Stimulated activated CD8-positive, alpha-beta memory T cell treated with anti-CD3 and anti-CD28 coated beads, Interleukin-4, amount 100 ng/mL, for 4 hours (primary cell): ENCODE measurements at regions not wholly inside any gene's neighbourhood (a gene's known extent, or its start where the extent isn't known, plus 50 kb on each side); places are given as distances from the start of the nearest gene placed in this dataset.
"Not testable (repeated sequence)": the region's sequence is repeated elsewhere in the genome, so short reads cannot be mapped to it uniquely, and the experiment has no call there.

Experiments
- DNase-seq, 2 donors: peaks; one replicate each; pipeline ENCODE4 v3.0.0-alpha.2; 2020; ENCODE audit warnings: low read depth in 2 of 2, low spot score in 1 of 2

DNA sequence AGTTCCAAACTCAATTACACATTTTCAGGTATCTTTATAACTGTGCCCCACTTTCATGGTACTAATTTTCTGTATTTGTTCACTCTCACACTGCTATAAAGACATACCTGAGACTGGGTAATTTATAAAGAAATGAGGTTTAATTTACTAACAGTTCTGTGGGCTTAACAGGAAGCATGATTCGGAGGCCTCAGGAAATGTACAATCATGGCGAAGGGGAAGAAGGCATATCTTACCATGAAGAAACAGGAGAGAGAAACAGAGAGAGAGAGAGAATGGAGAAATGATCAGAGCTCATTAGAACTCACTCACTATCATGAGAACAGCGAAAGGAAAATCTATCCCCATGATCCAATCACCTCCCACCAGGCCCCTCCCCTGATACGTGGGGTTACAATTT, 874.1 kb upstream of the B3GALT2 start:
- no peak for DNase-seq

DNA sequence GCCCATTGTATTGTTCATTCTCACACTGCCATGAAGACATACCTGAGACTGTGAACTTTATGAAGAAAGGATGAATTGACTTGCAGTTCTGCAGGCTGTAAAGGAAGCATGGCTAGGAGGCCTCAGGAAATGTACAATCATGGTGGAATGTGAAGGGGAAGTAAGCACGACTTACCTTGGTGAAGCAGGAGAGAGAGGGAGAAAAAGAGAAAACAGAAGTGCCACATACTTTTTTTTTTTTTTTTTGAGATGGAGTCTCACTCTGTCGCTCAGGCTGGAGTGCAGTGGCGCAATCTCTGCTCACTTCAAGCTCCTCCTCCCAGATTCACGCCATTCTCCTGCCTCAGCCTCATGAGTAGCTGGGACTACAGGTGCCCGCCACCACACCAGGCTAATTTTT, 871.9 kb upstream of the B3GALT2 start:
- DNase-seq, result not testable (repeated sequence)

DNA sequence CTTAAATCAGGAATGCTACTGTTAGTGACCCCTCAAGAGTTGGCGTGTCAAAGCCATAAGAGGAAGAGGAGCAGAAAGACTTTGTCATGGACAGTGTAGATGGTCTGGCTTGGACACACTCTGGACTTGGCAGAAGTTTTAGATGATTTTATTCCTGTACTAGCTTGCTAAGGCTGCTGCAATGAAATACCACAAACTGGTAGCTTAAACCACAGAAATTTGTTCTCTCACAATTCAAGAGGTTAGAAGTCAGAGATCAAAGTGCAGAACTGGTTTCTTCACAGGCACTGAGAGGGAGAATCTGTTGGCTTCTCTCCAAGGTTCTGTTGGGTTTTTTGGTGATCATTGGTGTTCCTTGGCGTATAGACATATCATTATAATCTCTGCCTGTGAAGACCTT, 869.8 kb upstream of the B3GALT2 start:
- no peak for DNase-seq

DNA sequence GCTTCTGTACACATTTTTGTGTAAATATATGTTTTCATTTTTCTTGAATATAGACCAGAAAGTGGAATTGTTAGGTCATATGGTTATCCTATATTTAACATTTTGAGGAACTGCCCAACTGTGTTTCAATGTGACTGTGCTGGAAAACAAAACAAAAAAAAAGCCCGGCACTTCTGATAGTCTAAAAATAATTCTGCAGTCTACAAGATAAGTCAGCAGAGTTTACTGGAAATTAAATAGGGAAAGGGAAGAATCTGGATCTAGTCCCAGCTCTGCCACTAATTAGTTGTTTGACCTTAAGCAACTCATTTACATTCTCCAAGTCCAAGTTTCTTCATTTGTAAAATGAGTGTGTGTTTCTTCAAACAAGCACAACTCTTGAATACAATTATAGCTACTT, 869.1 kb upstream of the B3GALT2 start:
- no peak for DNase-seq

- DNase-seq, result no peak
Observed at GRCh38 chr1:194052514-194053338, 866.3 kb upstream of the B3GALT2 start.

GRCh38 chr1:194047921-194048320, 861.5 kb upstream of the B3GALT2 start:
- DNase-seq, result no peak

DNA sequence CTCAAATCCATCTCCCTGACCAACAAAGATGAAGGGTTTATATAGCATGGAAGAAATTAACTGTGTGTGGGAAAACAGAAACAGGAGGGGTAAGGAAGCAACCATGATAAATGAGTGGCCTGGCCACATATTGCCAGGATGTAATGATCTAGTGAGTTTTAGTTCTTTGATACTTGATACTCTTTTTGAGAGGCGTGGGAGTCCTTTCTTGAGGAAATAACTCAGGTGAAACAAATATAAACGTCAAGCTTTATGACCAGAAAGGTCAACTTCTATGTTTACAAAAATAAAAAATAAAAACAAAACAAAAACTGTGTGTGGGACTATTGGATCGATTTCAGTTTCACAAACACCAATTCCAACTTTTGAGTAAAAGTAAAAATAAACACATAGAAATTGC, 860.8 kb upstream of the B3GALT2 start:
- DNase-seq, result no peak

- DNase-seq, result no peak
Observed at GRCh38 chr1:194045416-194045815, 859.0 kb upstream of the B3GALT2 start.

DNA sequence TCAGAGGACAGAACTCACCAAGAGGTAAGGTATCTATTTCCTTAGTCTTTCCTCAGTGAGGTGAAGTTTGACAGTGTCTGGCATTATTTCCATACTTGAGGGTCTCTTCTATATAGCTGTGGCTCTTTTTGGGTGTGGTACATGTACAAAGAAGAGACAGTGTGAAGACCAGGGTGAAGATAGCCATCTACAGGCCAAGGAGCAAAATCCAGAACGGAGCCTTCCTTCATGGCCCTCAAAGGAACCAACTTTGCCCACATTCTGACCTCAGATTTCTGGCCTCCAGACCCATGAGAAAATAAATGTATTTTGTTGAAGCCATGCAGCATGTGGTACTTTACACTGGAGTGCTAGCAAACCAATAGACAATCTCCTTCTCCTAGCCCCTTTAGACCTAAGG, 858.5 kb upstream of the B3GALT2 start:
- no peak for DNase-seq

DNA sequence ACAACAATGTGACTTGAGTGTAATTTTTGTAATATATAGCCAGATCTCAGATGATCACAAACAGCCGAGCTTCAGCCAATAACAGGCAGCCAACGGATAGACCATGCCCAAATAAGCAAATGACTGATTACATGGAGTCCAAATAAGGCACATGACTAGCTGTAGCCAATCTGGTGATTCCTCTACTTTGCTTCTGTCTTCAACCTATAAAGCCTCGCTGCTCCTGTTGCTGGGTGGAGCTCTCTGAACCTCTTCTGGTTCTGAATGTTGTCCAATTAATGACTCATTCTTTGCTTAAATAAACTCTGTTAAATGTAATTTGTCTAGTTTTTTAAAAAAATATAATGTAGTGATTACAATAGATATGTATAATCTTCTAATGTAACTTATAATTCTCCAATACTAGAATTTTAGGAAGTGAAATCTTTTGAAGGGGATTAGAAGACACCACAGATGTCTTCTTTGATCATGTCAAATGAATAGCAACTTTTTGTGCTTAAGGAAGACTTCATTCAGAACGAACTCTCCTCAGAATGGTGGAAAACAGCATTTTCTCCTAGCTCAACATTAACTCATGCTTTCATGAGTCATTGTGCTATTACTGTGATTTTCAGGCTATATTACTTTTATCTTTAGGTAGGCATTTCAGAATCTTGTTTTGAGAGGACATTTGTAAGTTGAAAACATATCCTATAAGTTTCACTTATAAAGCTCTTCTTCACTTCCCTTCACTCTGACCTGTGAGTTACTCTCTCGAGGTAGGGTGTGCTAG, 857.8 kb upstream of the B3GALT2 start:
- no peak for DNase-seq

- DNase-seq, result no peak
Observed at GRCh38 chr1:194042736-194043135, 856.3 kb upstream of the B3GALT2 start.

- no peak for DNase-seq
Observed at GRCh38 chr1:194040496-194040895, 854.1 kb upstream of the B3GALT2 start.

DNA sequence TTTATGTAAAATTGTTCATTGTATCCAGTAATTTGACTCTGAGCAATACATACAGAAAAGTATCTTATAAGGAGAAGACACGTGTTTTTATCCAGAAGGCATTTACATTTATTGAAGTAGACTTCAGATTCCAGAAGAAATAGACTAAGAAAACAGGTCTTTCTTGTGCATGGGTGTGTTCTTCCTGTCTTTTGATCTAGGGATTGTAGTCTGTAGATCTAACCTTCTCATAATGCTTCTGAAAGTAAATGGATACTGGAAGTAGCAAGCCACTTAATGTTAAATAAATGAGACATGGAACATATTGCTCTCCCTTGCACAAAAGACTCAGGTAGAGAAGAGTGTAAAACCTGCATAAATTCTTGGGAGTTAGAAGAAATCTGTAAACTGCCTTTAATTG, 853.2 kb upstream of the B3GALT2 start:
- no peak for DNase-seq

DNA sequence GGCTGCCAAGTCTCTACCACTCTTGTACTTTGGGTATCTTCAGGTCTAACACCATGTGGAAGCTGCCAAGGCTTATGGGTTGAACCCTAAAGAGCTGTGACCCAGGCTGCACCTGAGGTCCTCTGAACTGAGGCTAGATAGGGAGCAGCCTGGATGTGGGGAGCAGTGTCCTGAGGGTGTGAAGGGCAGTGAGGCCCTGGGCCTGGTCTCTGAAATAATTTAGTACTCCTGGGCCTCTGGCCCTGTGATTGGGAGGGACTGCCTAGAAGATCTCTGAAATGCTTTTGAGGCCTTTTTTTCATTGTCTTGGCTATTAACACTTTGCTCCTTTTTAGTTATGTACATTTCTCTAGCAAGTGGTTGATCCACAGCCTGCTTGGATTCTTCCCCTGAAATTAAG, 847.2 kb upstream of the B3GALT2 start:
- no peak for DNase-seq

DNA sequence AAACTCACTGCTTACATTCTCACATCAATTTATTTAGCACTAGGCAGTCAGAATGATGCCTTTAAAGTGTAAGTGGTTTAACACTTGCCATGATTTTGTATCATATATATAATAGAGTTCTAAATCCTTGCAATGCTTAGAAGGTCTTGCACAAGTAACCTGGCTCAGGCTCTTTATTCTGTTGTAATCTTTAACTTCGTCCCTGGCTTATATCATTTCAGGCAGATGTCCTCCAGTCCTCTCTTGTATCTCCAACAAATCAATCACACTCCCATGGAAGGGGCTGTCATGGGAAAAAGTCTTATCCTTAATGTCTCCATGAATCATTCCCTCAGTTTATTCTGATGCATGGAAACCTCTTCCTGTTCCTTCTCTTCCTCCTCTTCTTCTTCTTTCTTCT, 841.6 kb upstream of the B3GALT2 start:
- no peak for DNase-seq

GRCh38 chr1:194026422-194026821, 840.0 kb upstream of the B3GALT2 start:
- no peak for DNase-seq

- DNase-seq, result no peak
Observed at GRCh38 chr1:194024659-194025058, 838.2 kb upstream of the B3GALT2 start.

GRCh38 chr1:194014014-194014413, 827.6 kb upstream of the B3GALT2 start:
- no peak for DNase-seq

DNA sequence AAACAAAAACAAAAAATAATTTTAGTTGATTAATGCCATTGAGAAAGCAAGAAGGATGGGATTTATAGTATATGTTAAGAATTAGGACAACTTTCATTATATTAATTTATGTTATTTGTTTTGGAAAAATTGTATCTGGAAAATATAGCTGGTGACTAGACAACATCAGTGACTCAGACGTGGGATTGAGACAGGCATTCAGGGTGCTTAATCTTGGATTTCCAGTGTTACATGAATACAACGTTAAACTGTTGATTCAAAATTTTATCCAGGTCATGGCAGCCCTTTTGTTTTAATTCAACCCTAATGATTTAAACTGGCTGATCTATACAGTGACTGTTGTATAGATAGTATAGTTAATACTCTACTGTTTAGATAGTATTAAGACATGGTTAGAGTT, 827.1 kb upstream of the B3GALT2 start:
- no peak for DNase-seq

- DNase-seq, result no peak
Observed at GRCh38 chr1:194004146-194004545, 817.7 kb upstream of the B3GALT2 start.

DNA sequence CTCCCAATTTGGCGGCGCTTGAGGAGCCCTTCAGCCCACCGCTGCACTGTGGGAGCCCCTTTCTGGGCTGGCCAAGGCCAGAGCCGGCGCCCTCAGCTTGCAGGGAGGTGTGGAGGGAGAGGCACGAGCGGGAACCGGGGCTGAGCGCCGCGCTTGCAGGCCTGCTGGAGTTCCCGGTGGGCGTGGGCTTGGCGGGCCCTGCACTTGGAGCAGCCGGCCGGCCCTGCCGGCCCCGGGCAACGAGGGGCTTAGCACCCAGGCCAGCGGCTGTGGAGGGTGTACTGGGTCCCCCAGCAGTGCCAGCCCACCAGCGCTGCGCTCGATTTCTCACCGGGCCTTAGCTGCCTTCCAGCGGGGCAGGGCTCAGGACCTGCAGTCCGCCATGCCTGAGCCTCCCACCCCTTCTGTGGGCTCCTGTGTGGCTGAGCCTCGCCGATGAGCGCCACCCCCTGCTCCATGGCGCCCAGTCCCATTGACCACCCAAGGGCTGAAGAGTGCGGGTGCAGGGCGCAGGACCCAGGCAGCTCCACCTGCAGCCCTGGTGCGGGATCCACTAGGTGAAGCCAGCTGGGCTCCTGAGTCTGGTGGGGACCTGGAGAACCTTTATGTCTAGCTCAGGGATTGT, 815.4 kb upstream of the B3GALT2 start:
- not testable (repeated sequence) for DNase-seq

DNA sequence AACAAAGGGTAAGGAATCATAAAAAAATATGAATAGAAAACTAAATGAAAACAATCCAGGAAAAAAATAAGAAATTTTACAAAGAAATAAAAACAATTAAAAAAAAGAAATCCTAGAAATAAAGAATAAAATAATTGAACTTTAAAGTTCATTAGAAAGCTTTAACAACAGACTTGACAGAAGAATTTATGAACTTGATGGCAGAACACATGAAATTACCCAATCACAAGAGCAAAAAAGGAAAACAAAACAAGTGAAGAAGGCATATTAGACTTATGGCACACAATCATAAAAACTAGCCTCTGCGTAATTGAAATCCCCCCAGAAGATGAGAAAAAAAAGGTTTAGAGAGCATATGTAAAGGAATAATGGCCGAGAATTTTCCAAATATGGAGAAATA, 802.5 kb upstream of the B3GALT2 start:
- no peak for DNase-seq
